Tibial nerve (tissue), 4 donors: ENCODE measurements at regions not wholly inside any gene's neighbourhood (a gene's known extent, or its start where the extent isn't known, plus 50 kb on each side); places are given as distances from the start of the nearest gene placed in this dataset.

Experiments
- DNase-seq, 2 donors: peaks; one replicate each; pipeline ENCODE4 v3.0.0-alpha.2; 2019; ENCODE audit warnings: low spot score in 2 of 2
- H3K27ac ChIP-seq, 4 donors: fragments of 200-600 bp; sonication (generic) in 3 of 4; one replicate each; pipeline ENCODE4 v1.5.1; 2017 to 2019; ENCODE audit warnings: mild to moderate bottlenecking in 1 of 4
- H3K27me3 ChIP-seq, 2 donors: fragments of 200-600 bp; sonication (generic) in 1 of 2; one replicate each; pipeline versions ENCODE4 v1.5.1 to v1.6.0; 2017 to 2019
- H3K36me3 ChIP-seq, 3 donors: fragments of 200-600 bp; sonication (generic); one replicate each; pipeline ENCODE4 v1.5.1; 2018 to 2019
- H3K4me1 ChIP-seq, 4 donors: fragments of 200-600 bp; sonication (generic) in 3 of 4; one replicate each; pipeline ENCODE4 v1.5.1; 2017 to 2019
- H3K4me3 ChIP-seq, 4 donors: fragments of 200-600 bp; sonication (generic) in 3 of 4; one replicate each; pipeline ENCODE4 v1.5.1; 2017 to 2019; ENCODE audit warnings: mild to moderate bottlenecking in 1 of 4, moderate library complexity in 1 of 4
- H3K9me3 ChIP-seq, 4 donors: fragments of 200-600 bp; sonication (generic) in 3 of 4; one replicate each; pipeline ENCODE4 v1.5.1; 2017 to 2019
- CTCF ChIP-seq, 5 experiments: fragments of 200-600 bp in 3 of 5; fragments of 450-650 bp in 2 of 5; sonication (generic) in 3 of 5; IDR thresholded peaks; one replicate each; pipeline ENCODE4 v1.5.1; 2016 to 2019; ENCODE audit warnings: antibody characterized with exemption in 5 of 5, mild to moderate bottlenecking in 3 of 5, moderate library complexity in 2 of 5
- EP300 ChIP-seq, 2 donors: sonication (generic); formaldehyde crosslinking; IDR thresholded peaks; one replicate each; pipeline ENCODE4 v1.6.1; 2017; ENCODE audit warnings: antibody characterized with exemption in 2 of 2, mild to moderate bottlenecking in 1 of 2
- POLR2A ChIP-seq, 2 donors: fragments of 450-650 bp; IDR thresholded peaks; one replicate each; pipeline ENCODE4 v1.6.1; 2017; ENCODE audit warnings: antibody characterized with exemption in 2 of 2, mild to moderate bottlenecking in 2 of 2, moderate library complexity in 2 of 2
- WGBS, 2 donors: methylation state at CpG; one replicate each; pipeline ENCODE4 v1.1.5; 2018; 5-methylcytosine and 5-hydroxymethylcytosine counted together

GRCh38 chr1:234751678-234752077 lies 141.7 kb upstream of the IRF2BP2 start:
- H3K4me3 ChIP-seq = no peak overlapping the region
- 95 to 96% methylated on average over 7 of the region's 7 CpGs for WGBS, 2 donors
- H3K27me3 ChIP-seq = no peaks in the 10 kb centered on the region
- TF ChIP-seq POLR2A (IDR thresholded peaks at IDR 0.05) (no peak), EP300 (IDR thresholded peaks at IDR 0.05) (no peak)
- peaks cover 0 to 16% (median 4%) of the 10 kb centered on the region in 4 donors for H3K4me1 ChIP-seq
- no peak for DNase-seq
- H3K27ac ChIP-seq = peak overlapping the region in 3 of 4 donors; percentile 13 to 81 (median 61)
- H3K9me3 ChIP-seq = no peaks in the 10 kb centered on the region
- no peaks in the 10 kb centered on the region for H3K36me3 ChIP-seq

GRCh38 chr1:234750922-234751627 lies 141.1 kb upstream of the IRF2BP2 start:
- no peak for DNase-seq
- no peaks in the 10 kb centered on the region for H3K36me3 ChIP-seq
- H3K27me3 ChIP-seq = no peaks in the 10 kb centered on the region
- peak overlapping the region in 3 of 4 donors; percentile 13 to 81 (median 61) for H3K27ac ChIP-seq
- H3K4me3 ChIP-seq = no peak overlapping the region
- H3K9me3 ChIP-seq = no peaks in the 10 kb centered on the region
- WGBS, 2 donors = 53 to 54% methylated on average over 4 of the region's 4 CpGs
- peaks cover 0 to 16% (median 4%) of the 10 kb centered on the region in 4 donors for H3K4me1 ChIP-seq
- peak in 1 of 2 donors; percentile 51 for TF ChIP-seq EP300 (IDR thresholded peaks at IDR 0.05)
- TF ChIP-seq POLR2A (IDR thresholded peaks at IDR 0.05) = no peak
- no peak for TF ChIP-seq CTCF (IDR thresholded peaks at IDR 0.05)

GRCh38 chr1:234748713-234749112 lies 138.7 kb upstream of the IRF2BP2 start:
- H3K9me3 ChIP-seq = no peaks in the 10 kb centered on the region
- TF ChIP-seq CTCF (IDR thresholded peaks at IDR 0.05) (no peak), EP300 (IDR thresholded peaks at IDR 0.05) (no peak), POLR2A (IDR thresholded peaks at IDR 0.05) (no peak)
- peaks cover 0 to 19% (median 4%) of the 10 kb centered on the region in 4 donors for H3K4me1 ChIP-seq
- DNase-seq = no peak
- H3K36me3 ChIP-seq = no peaks in the 10 kb centered on the region
- H3K27ac ChIP-seq = no peak overlapping the region
- H3K27me3 ChIP-seq = no peaks in the 10 kb centered on the region
- 94 to 100% methylated on average over 1 of the region's 1 CpG for WGBS, 2 donors
- no peak overlapping the region for H3K4me3 ChIP-seq

GRCh38 chr1:234748066-234748465 lies 138.1 kb upstream of the IRF2BP2 start:
- TF ChIP-seq CTCF (IDR thresholded peaks at IDR 0.05) = no peak
- TF ChIP-seq POLR2A (IDR thresholded peaks at IDR 0.05) = no peak
- TF ChIP-seq EP300 (IDR thresholded peaks at IDR 0.05) = no peak
- Histone ChIP-seq H3K27me3 (no peaks in the 10 kb centered on the region), H3K4me3 (no peak overlapping the region), H3K36me3 (no peaks in the 10 kb centered on the region), H3K4me1 (peaks cover 0 to 26% (median 7%) of the 10 kb centered on the region in 4 donors), H3K27ac (no peak overlapping the region), H3K9me3 (no peaks in the 10 kb centered on the region)
- 73 to 75% methylated on average over 7 of the region's 7 CpGs for WGBS, 2 donors
- DNase-seq = no peak

- Histone ChIP-seq H3K4me1 (peaks cover 0 to 28% (median 8%) of the 10 kb centered on the region in 4 donors), H3K27me3 (no peaks in the 10 kb centered on the region), H3K36me3 (no peaks in the 10 kb centered on the region), H3K9me3 (no peaks in the 10 kb centered on the region), H3K27ac (no peak overlapping the region), H3K4me3 (no peak overlapping the region)
- DNase-seq = no peak
- 77 to 85% methylated on average over 9 of the region's 9 CpGs for WGBS, 2 donors
- TF ChIP-seq CTCF (IDR thresholded peaks at IDR 0.05) (no peak), EP300 (IDR thresholded peaks at IDR 0.05) (no peak), POLR2A (IDR thresholded peaks at IDR 0.05) (no peak)
Measured at GRCh38 chr1:234746798-234747196, 136.8 kb upstream of the IRF2BP2 start.
